ENCODE measurements at regions not wholly inside any gene's neighbourhood (a gene's known extent, or its start where the extent isn't known, plus 50 kb on each side); places are given as distances from the start of the nearest gene placed in this dataset.
A peak's percentile ranks its signal among the peaks of the same experiment; 100 is the strongest.

- H3K4me3 ChIP-seq (ENCODE audit: low read depth, low read length): no peak overlapping the region
- no peak overlapping the region for H2AFZ ChIP-seq
- no peaks in the 10 kb centered on the region for H3K27me3 ChIP-seq (ENCODE audit: control insufficient read depth, insufficient read depth, low read length)
- H3K4me1 ChIP-seq: no peaks in the 10 kb centered on the region
- H3K4me2 ChIP-seq (ENCODE audit: low read length): no peak overlapping the region
- H3K27ac ChIP-seq: peak overlapping the region; percentile 11
- no peaks in the 10 kb centered on the region for H3K36me3 ChIP-seq (ENCODE audit: control insufficient read depth, insufficient read depth, low read length)
- H3K79me2 ChIP-seq: no peaks in the 10 kb centered on the region
- no peaks in the 10 kb centered on the region for H3K9me3 ChIP-seq (ENCODE audit: control insufficient read depth, low read length)
- no peak for TF ChIP-seq CTCF (IDR thresholded peaks at IDR 0.05)
- no peak overlapping the region for H3K9ac ChIP-seq
These were observed 67.5 kb upstream of the CORO2B start for GRCh38 chr15:68511073-68511991.

- H3K4me1 ChIP-seq: no peaks in the 10 kb centered on the region
- H3K27me3 ChIP-seq (ENCODE audit: control insufficient read depth, insufficient read depth, low read length): no peaks in the 10 kb centered on the region
- no peak overlapping the region for H3K4me2 ChIP-seq (ENCODE audit: low read length)
- no peak overlapping the region for H3K9ac ChIP-seq
- no peak overlapping the region for H3K4me3 ChIP-seq (ENCODE audit: low read depth, low read length)
- TF ChIP-seq CTCF (IDR thresholded peaks at IDR 0.05): no peak
- no peaks in the 10 kb centered on the region for H3K9me3 ChIP-seq (ENCODE audit: control insufficient read depth, low read length)
- no peaks in the 10 kb centered on the region for H3K36me3 ChIP-seq (ENCODE audit: control insufficient read depth, insufficient read depth, low read length)
- H3K27ac ChIP-seq: no peak overlapping the region
- H3K79me2 ChIP-seq: no peaks in the 10 kb centered on the region
- H2AFZ ChIP-seq: no peak overlapping the region
These were observed 66.7 kb upstream of the CORO2B start for GRCh38 chr15:68512052-68512451.

- H3K27me3 ChIP-seq (ENCODE audit: control insufficient read depth, insufficient read depth, low read length): no peaks in the 10 kb centered on the region
- no peak overlapping the region for H3K27ac ChIP-seq
- H3K4me2 ChIP-seq (ENCODE audit: low read length): no peak overlapping the region
- H2AFZ ChIP-seq: no peak overlapping the region
- no peak for TF ChIP-seq CTCF (IDR thresholded peaks at IDR 0.05)
- no peak overlapping the region for H3K4me3 ChIP-seq (ENCODE audit: low read depth, low read length)
- H3K9ac ChIP-seq: no peak overlapping the region
- H3K9me3 ChIP-seq (ENCODE audit: control insufficient read depth, low read length): no peaks in the 10 kb centered on the region
- H3K79me2 ChIP-seq: no peaks in the 10 kb centered on the region
- no peaks in the 10 kb centered on the region for H3K4me1 ChIP-seq
- no peaks in the 10 kb centered on the region for H3K36me3 ChIP-seq (ENCODE audit: control insufficient read depth, insufficient read depth, low read length)
These were observed 66.2 kb upstream of the CORO2B start for GRCh38 chr15:68512598-68512997.

GRCh38 chr15:68515371-68516095 lies 63.3 kb upstream of the CORO2B start:
- no peak overlapping the region for H2AFZ ChIP-seq
- H3K27me3 ChIP-seq (ENCODE audit: control insufficient read depth, insufficient read depth, low read length): no peaks in the 10 kb centered on the region
- H3K4me2 ChIP-seq (ENCODE audit: low read length): no peak overlapping the region
- H3K9ac ChIP-seq: no peak overlapping the region
- no peak for TF ChIP-seq CTCF (IDR thresholded peaks at IDR 0.05)
- H3K36me3 ChIP-seq (ENCODE audit: control insufficient read depth, insufficient read depth, low read length): no peaks in the 10 kb centered on the region
- H3K9me3 ChIP-seq (ENCODE audit: control insufficient read depth, low read length): no peaks in the 10 kb centered on the region
- H3K4me1 ChIP-seq: no peaks in the 10 kb centered on the region
- H3K4me3 ChIP-seq (ENCODE audit: low read depth, low read length): no peak overlapping the region
- H3K79me2 ChIP-seq: no peaks in the 10 kb centered on the region
- H3K27ac ChIP-seq: no peak overlapping the region

Measured in parathyroid adenoma (tissue), 2 donors.